Skeletal muscle satellite cell (primary cell): ENCODE measurements at regions not wholly inside any gene's neighbourhood (a gene's known extent, or its start where the extent isn't known, plus 50 kb on each side); places are given as distances from the start of the nearest gene placed in this dataset.
"Not testable (repeated sequence)": the region's sequence is repeated elsewhere in the genome, so short reads cannot be mapped to it uniquely, and the experiment has no call there.

ENCODE experiments used
- H3K27me3 ChIP-seq: 2 replicates; pipeline ENCODE4 v1.7.0; 2013; ENCODE audit warnings: low read length; ENCODE audit not compliant: control insufficient read depth, insufficient read depth
- H3K36me3 ChIP-seq: 2 replicates; pipeline ENCODE4 v1.7.0; 2013; ENCODE audit warnings: mild to moderate bottlenecking, control low read depth, low read length; ENCODE audit not compliant: insufficient read depth
- H3K4me1 ChIP-seq: 2 replicates; pipeline ENCODE4 v1.7.0; 2013; ENCODE audit warnings: low read length; ENCODE audit not compliant: control insufficient read depth, insufficient read depth
- H3K4me2 ChIP-seq: 2 replicates; pipeline ENCODE4 v1.7.0; 2013; ENCODE audit warnings: mild to moderate bottlenecking, low read length
- H3K4me3 ChIP-seq: 2 replicates; pipeline ENCODE4 v1.7.0; 2013; ENCODE audit warnings: low read length
- H3K9ac ChIP-seq: 2 replicates; pipeline ENCODE4 v1.7.0; 2013; ENCODE audit warnings: mild to moderate bottlenecking, low read depth, low read length, moderate library complexity
- H3K9me3 ChIP-seq: replicated peaks from 2 replicates; pipeline ENCODE4 v1.7.0; 2013; ENCODE audit warnings: mild to moderate bottlenecking, control low read depth, low read length

DNA sequence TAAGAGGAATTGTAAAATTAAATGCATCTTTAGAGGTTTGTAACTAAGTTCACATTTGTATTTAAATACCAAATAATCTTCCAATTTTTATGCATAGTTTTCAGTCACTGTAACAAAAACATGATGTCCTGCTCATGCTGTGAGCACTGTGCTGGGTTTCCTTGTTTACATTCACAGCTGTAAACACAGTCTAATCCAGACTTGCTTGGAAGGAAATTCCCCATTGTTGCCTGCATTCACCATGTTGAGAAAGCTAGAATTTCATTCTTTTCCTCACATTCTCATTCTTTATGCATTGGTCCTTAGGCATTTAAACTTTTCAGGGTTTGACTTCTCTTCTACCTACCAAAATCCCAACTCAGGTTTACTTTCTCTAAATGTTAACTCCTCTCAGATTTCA, 242.0 kb upstream of the TBX18 start:
- H3K36me3 ChIP-seq = no peaks in the 10 kb centered on the region
- no peak overlapping the region for H3K9ac ChIP-seq

DNA sequence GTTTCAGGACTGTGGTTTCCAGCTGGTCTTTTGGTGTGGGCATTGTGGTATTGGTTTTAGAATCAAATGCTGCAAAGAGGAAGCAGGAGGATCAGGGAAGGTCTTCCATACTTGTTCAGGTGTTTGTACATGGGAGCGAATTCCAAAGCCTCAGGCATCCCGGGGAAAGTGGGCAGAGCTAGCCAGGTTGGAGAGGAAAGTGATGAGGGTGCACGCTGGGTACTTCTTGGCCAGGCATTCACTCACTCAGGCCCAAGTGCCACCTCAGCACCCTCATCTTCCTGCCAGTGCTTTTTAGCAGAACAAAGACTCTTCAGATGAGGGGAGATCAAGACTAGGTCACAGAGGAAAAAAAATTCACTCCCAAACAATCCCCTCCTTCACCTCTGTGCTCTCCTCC, 241.1 kb upstream of the TBX18 start:
- no peaks in the 10 kb centered on the region for H3K36me3 ChIP-seq
- H3K4me3 ChIP-seq = no peak overlapping the region
- peaks cover 30% of the 10 kb centered on the region for H3K27me3 ChIP-seq
- no peak overlapping the region for H3K4me2 ChIP-seq
- H3K4me1 ChIP-seq = no peaks in the 10 kb centered on the region
- H3K9ac ChIP-seq = no peak overlapping the region
- H3K9me3 ChIP-seq = no peaks in the 10 kb centered on the region

More for the DNA sequence above, 242.0 kb upstream of the TBX18 start:
- H3K4me3 ChIP-seq = no peak overlapping the region
- no peaks in the 10 kb centered on the region for H3K9me3 ChIP-seq
- H3K4me2 ChIP-seq = no peak overlapping the region
- peaks cover 31% of the 10 kb centered on the region for H3K27me3 ChIP-seq
- H3K4me1 ChIP-seq = no peaks in the 10 kb centered on the region

DNA sequence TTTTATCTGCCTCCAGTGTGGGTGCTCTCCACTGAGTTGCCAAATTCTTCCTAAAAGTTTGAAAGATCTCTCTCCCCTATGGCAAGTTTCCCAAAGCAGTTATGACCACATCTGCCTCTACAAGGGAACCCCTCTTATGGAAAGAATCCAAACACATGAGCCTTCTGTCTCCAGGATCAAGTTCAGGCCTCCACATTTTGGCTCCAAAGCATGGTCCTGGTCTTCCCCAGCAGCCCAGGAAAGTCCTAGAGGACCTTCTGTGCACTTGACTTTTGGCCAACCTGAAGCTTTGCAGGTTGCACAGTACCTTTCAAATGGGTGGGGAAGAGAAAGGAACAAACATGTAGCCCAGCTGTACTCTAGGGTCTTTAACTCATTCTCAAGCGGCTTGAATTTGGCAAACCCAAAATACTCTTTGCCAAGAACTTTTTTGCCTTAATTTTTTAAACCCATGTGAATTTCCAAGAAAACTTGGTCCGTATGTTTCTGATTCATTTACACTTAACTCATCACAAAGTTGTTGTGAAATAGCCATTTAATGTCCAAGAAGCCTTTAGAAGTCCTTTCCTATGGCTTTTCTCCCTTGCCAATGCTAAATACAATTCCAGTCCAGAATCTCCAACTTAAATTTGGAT, 240.1 kb upstream of the TBX18 start:
- Histone ChIP-seq H3K9ac (no peak overlapping the region), H3K9me3 (no peaks in the 10 kb centered on the region), H3K4me1 (no peaks in the 10 kb centered on the region), H3K36me3 (no peaks in the 10 kb centered on the region), H3K4me2 (no peak overlapping the region), H3K4me3 (no peak overlapping the region), H3K27me3 (peaks cover 30% of the 10 kb centered on the region)

DNA sequence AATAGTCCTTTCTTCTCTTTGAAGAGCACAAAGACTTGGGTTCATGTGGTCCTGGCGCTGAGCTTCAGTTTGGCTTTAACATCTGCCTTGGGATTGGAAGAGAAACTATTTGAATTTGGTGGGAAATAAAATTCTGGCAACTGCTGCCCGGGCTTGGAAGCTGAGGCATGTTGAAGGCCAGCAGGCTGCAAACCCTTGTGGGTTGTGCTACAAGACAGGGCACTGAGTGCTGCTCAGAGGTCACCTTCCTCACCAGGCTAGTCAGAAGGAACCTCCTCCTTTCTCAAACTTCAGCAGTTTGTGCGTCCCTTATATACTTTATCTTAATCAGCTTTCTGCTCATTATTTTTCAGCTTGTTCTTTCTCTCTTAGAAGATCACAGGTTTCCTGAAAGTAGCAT, 238.4 kb upstream of the TBX18 start:
- H3K27me3 ChIP-seq = peaks cover 30% of the 10 kb centered on the region
- H3K36me3 ChIP-seq = no peaks in the 10 kb centered on the region
- no peaks in the 10 kb centered on the region for H3K4me1 ChIP-seq
- H3K9ac ChIP-seq = no peak overlapping the region
- H3K4me2 ChIP-seq = no peak overlapping the region
- no peak overlapping the region for H3K4me3 ChIP-seq
- no peaks in the 10 kb centered on the region for H3K9me3 ChIP-seq

DNA sequence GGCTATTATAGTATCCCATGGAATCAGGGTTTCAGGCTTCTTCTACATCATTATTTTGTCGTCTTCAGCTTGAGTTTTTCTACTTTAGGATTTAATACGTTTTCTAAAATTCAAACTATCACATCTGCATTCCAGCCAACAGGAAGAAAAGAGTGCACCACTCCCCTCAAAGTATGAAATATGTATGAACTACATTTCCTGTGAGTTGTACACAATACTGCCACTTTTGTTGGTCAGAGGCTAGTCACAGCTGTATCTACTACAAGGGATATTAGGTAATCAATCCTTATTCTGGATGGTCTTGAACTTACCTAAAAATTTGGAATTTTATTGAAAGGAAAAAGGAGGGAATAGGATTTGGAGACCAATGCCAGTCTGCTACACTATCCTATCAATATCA, 235.6 kb upstream of the TBX18 start:
- no peaks in the 10 kb centered on the region for H3K36me3 ChIP-seq
- no peaks in the 10 kb centered on the region for H3K9me3 ChIP-seq
- no peak overlapping the region for H3K9ac ChIP-seq
- H3K4me1 ChIP-seq = no peaks in the 10 kb centered on the region
- H3K4me3 ChIP-seq = no peak overlapping the region
- H3K27me3 ChIP-seq = peaks cover 20% of the 10 kb centered on the region
- no peak overlapping the region for H3K4me2 ChIP-seq

DNA sequence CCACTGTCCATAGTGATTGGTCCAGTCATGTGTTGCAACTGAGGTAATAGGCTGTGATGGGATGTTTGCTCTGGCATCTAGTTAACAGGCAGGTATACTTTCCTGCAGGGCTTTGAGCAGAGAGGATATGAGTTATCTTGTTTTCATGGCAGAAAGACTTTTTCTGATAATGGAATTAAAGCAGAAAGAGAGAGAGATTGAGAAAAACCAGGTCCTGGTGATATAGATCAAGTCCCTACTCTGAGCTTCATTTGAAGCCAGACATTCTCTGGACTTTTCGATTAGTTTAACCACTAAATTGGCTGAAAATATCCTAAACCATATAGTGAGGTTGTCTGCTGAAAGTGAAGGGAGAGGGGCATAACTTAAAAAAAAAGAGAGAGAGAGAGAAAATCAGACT, 233.8 kb upstream of the TBX18 start:
- H3K9ac ChIP-seq = no peak overlapping the region
- no peak overlapping the region for H3K4me3 ChIP-seq
- H3K9me3 ChIP-seq = no peaks in the 10 kb centered on the region
- no peak overlapping the region for H3K4me2 ChIP-seq
- H3K36me3 ChIP-seq = no peaks in the 10 kb centered on the region
- no peaks in the 10 kb centered on the region for H3K4me1 ChIP-seq
- peaks cover 5% of the 10 kb centered on the region for H3K27me3 ChIP-seq

DNA sequence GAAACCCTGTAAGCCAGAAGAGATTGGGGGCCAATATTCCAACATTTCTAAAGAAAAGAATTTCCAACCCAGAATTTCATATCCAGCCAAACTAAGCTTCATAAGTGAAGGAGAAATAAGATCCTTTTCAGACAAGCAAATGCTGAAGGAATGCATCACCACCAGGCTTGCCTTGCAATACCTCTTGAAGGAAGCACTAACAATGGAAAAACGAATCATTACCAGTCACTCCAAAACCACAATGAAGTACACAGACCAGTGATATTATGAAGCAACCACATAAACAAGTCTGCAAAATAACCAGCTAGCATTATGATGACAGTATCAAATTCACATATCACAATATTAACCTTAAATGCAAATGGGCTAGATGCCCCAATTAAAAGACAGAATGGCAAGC, 224.4 kb upstream of the TBX18 start:
- not testable (repeated sequence) for H3K4me2 ChIP-seq, H3K27me3 ChIP-seq, H3K4me3 ChIP-seq, H3K36me3 ChIP-seq, H3K4me1 ChIP-seq, H3K9me3 ChIP-seq, H3K9ac ChIP-seq

DNA sequence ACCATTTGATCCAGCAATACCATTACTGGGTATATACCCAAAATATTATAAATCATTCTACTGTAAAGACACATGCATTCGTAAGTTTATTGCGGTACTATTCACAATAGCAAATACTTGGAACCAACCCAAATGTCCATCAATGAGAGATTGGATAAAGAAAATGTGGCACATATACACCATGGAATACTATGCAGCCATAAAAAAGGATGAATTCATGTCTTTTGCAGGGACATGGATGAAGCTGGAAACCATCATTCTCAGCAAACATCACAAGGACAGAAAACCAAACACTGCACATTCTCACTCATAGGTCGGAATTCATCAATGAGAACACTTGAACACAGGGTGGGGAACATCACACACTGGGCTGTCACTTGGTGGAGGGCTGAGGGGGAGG, 221.1 kb upstream of the TBX18 start:
- H3K4me3 ChIP-seq, H3K27me3 ChIP-seq, H3K36me3 ChIP-seq, H3K4me2 ChIP-seq, H3K9me3 ChIP-seq, H3K4me1 ChIP-seq, H3K9ac ChIP-seq: not testable (repeated sequence)

DNA sequence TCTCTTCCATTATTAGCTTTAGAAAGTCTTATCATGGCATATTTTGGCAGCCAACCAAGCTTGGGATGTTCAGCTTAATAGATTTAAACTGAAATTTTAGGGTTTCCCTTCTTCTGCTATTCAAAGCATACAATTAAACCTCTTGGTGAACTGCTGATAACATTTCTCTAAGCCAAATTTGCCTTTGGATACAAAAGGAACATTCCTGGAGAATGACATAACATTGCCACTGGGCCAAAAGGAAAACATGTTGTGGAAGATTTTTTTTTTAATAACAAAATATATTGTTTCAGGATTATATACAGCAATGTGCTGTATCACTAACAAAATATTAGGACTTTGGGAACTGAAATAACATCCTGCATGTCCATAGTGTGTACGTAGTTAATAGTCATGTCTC, 215.1 kb upstream of the TBX18 start:
- Histone ChIP-seq H3K9me3 (no peaks in the 10 kb centered on the region), H3K9ac (peak overlapping the region; percentile 12), H3K36me3 (no peaks in the 10 kb centered on the region), H3K4me2 (peak overlapping the region; percentile 49), H3K4me1 (peaks cover 26% of the 10 kb centered on the region), H3K27me3 (no peaks in the 10 kb centered on the region), H3K4me3 (no peak overlapping the region)

DNA sequence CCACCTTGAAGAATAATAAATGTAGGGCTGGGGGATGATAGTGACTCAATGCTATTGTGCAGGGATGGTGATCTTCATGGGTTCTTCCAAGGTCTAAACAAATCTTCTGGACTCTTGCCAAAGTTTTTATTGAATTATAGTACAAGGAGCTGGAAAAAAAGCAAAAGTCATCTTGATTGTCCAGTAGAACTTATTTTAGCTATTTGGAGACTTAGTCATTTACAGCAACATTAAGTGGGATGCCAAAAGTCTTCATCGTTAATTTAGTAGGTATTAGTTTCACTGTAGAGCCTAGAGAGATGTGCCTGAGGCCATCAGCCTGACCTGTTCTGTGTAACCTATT, 212.9 kb upstream of the TBX18 start:
- Histone ChIP-seq H3K9ac (no peak overlapping the region), H3K4me2 (no peak overlapping the region), H3K9me3 (no peaks in the 10 kb centered on the region), H3K36me3 (no peaks in the 10 kb centered on the region), H3K27me3 (no peaks in the 10 kb centered on the region), H3K4me3 (no peak overlapping the region), H3K4me1 (peaks cover 26% of the 10 kb centered on the region)

DNA sequence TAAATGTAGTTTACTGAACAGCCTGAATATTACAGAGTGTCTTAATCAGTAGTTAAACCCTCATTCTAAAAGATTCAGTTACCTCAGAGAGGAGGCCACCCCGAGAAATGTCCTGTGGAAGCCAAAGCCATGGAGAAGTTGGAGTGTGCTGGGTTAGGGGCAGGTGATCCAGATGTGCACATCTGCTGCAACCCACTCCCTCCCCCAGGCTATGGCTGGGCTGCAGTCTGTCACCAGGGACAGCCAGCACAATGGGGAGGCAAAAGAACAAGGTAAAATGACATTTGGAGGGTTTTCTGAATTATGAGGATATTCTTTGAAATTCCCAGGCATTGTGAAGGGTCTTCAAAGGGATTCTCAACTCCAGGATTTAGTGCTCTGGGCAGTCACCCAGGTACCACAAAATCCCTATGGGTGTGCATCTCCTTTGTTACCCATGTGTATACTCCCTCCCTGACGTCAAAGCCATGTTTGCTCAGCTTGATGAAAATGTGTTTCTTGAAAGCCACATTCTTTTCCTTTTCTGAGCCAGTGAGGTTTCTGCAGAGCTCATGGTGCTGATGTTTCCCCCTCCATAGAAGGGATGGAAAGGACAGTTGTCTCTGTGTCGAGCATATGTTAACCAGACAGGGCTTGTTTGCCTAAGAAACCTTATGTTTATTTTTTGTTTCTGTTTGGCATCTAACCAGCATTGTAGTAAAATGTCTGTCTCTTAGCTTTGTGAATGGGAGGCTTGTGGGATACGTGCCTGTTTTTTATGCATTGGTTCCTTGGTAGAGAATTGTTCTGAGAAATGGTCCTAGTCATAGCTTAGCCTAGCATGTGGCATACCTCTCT, 212.3 kb upstream of the TBX18 start:
- no peak overlapping the region for H3K9ac ChIP-seq
- peaks cover 26% of the 10 kb centered on the region for H3K4me1 ChIP-seq
- H3K4me3 ChIP-seq = no peak overlapping the region
- no peak overlapping the region for H3K4me2 ChIP-seq
- H3K9me3 ChIP-seq = no peaks in the 10 kb centered on the region
- H3K27me3 ChIP-seq = no peaks in the 10 kb centered on the region
- H3K36me3 ChIP-seq = no peaks in the 10 kb centered on the region

DNA sequence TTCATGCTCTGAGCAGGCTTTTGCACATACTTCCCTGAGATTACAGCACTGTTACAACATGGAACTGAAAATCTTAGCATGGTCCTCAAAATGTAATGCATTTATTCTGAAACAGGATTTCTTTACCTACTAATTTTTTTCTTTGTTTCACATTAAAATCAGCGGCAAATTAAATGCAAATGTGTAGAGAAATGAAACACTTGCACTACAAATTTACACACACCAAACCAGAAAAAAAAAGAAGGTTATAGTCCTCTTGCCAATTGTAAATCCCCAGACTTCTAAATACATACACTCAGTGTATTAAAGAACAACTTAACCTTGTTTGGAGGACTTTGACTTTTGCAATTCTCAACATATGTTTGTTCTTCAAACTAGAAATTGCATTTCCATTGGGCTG, 210.9 kb upstream of the TBX18 start:
- Histone ChIP-seq H3K9ac (no peak overlapping the region), H3K4me3 (no peak overlapping the region), H3K36me3 (no peaks in the 10 kb centered on the region), H3K27me3 (no peaks in the 10 kb centered on the region), H3K4me2 (no peak overlapping the region), H3K4me1 (peaks cover 23% of the 10 kb centered on the region), H3K9me3 (no peaks in the 10 kb centered on the region)
